Subcutaneous abdominal adipose tissue (tissue), 5 donors: ENCODE measurements at regions not wholly inside any gene's neighbourhood (a gene's known extent, or its start where the extent isn't known, plus 50 kb on each side); places are given as distances from the start of the nearest gene placed in this dataset.

Experiments
- H3K27ac ChIP-seq: one replicate; pipeline ENCODE4 v1.7.0; 2013; ENCODE audit warnings: low read depth, mild to moderate bottlenecking, inconsistent platforms, low read length, moderate library complexity
- H3K27me3 ChIP-seq, 5 donors: one replicate each; pipeline ENCODE4 v1.7.0; 2013; ENCODE audit warnings: low read length in 5 of 5, inconsistent platforms in 1 of 5; ENCODE audit not compliant: control insufficient read depth in 5 of 5, insufficient read depth in 4 of 5
- H3K36me3 ChIP-seq, 5 donors: one replicate each; pipeline ENCODE4 v1.7.0; 2013; ENCODE audit warnings: low read length in 5 of 5; ENCODE audit not compliant: control insufficient read depth in 5 of 5, insufficient read depth in 5 of 5
- H3K4me1 ChIP-seq, 5 donors: one replicate each; pipeline ENCODE4 v1.7.0; 2013; ENCODE audit warnings: low read length in 5 of 5, mild to moderate bottlenecking in 3 of 5, moderate library complexity in 1 of 5; ENCODE audit not compliant: control insufficient read depth in 5 of 5, insufficient read depth in 5 of 5
- H3K4me3 ChIP-seq, 5 donors: one replicate each; pipeline ENCODE4 v1.7.0; 2013; ENCODE audit warnings: low read length in 5 of 5, low read depth in 1 of 5
- H3K9ac ChIP-seq, 5 donors: one replicate each; pipeline ENCODE4 v1.7.0; 2013; ENCODE audit warnings: low read length in 5 of 5, mild to moderate bottlenecking in 4 of 5, moderate library complexity in 3 of 5
- H3K9me3 ChIP-seq, 5 donors: one replicate each; pipeline ENCODE4 v1.7.0; 2013; ENCODE audit warnings: low read length in 5 of 5; ENCODE audit not compliant: control insufficient read depth in 5 of 5
- donor health status: healthy.
- donor health status: healthy.
- donor health status: healthy.
- donor health status: healthy.
- donor health status: healthy.

- no peak overlapping the region for H3K27ac ChIP-seq
- H3K4me3 ChIP-seq, result no peak overlapping the region
- H3K4me1 ChIP-seq, result peaks cover 0 to 4% (median 0%) of the 10 kb centered on the region in 5 donors
- H3K9ac ChIP-seq, result no peak overlapping the region
- no peaks in the 10 kb centered on the region for H3K36me3 ChIP-seq
- no peaks in the 10 kb centered on the region for H3K9me3 ChIP-seq
- no peaks in the 10 kb centered on the region for H3K27me3 ChIP-seq
These were observed 466.0 kb downstream of the GJA1 start for GRCh38 chr6:121901432-121901831.

- no peak overlapping the region for H3K9ac ChIP-seq
- H3K36me3 ChIP-seq, result no peaks in the 10 kb centered on the region
- no peak overlapping the region for H3K27ac ChIP-seq
- H3K4me3 ChIP-seq, result no peak overlapping the region
- H3K4me1 ChIP-seq, result no peaks in the 10 kb centered on the region
- peaks cover 0 to 14% (median 5%) of the 10 kb centered on the region in 5 donors for H3K9me3 ChIP-seq
- no peaks in the 10 kb centered on the region for H3K27me3 ChIP-seq
These were observed 469.1 kb downstream of the GJA1 start for GRCh38 chr6:121904559-121904958.

GRCh38 chr6:121912905-121913304 is 477.5 kb downstream of the GJA1 start:
- Histone ChIP-seq H3K36me3 (no peaks in the 10 kb centered on the region), H3K4me1 (no peaks in the 10 kb centered on the region), H3K9ac (no peak overlapping the region), H3K27me3 (no peaks in the 10 kb centered on the region), H3K4me3 (no peak overlapping the region), H3K27ac (no peak overlapping the region), H3K9me3 (peaks cover 3 to 19% (median 8%) of the 10 kb centered on the region in 5 donors)

GRCh38 chr6:121917263-121917829 is 481.9 kb downstream of the GJA1 start:
- H3K9me3 ChIP-seq, result no peaks in the 10 kb centered on the region
- no peaks in the 10 kb centered on the region for H3K4me1 ChIP-seq
- no peak overlapping the region for H3K9ac ChIP-seq
- no peaks in the 10 kb centered on the region for H3K36me3 ChIP-seq
- H3K4me3 ChIP-seq, result no peak overlapping the region
- peaks cover 0 to 4% (median 0%) of the 10 kb centered on the region in 5 donors for H3K27me3 ChIP-seq
- no peak overlapping the region for H3K27ac ChIP-seq

GRCh38 chr6:121917834-121918559 is 481.5 kb upstream of the HSF2 start:
- Histone ChIP-seq H3K36me3 (no peaks in the 10 kb centered on the region), H3K9ac (no peak overlapping the region), H3K4me1 (no peaks in the 10 kb centered on the region), H3K27me3 (peaks cover 0 to 4% (median 0%) of the 10 kb centered on the region in 5 donors), H3K4me3 (no peak overlapping the region), H3K27ac (no peak overlapping the region), H3K9me3 (no peaks in the 10 kb centered on the region)

GRCh38 chr6:121920616-121921015 is 478.8 kb upstream of the HSF2 start:
- Histone ChIP-seq H3K9me3 (no peaks in the 10 kb centered on the region), H3K27ac (no peak overlapping the region), H3K27me3 (peaks cover 0 to 4% (median 0%) of the 10 kb centered on the region in 5 donors), H3K4me3 (no peak overlapping the region), H3K4me1 (no peaks in the 10 kb centered on the region), H3K9ac (no peak overlapping the region), H3K36me3 (no peaks in the 10 kb centered on the region)

- Histone ChIP-seq H3K9me3 (no peaks in the 10 kb centered on the region), H3K27ac (no peak overlapping the region), H3K27me3 (peaks cover 0 to 4% (median 0%) of the 10 kb centered on the region in 5 donors), H3K9ac (no peak overlapping the region), H3K36me3 (no peaks in the 10 kb centered on the region), H3K4me3 (no peak overlapping the region), H3K4me1 (no peaks in the 10 kb centered on the region)
These were observed 474.4 kb upstream of the HSF2 start for GRCh38 chr6:121925024-121925423.

- no peak overlapping the region for H3K9ac ChIP-seq
These were observed 473.8 kb upstream of the HSF2 start for GRCh38 chr6:121925534-121926255.

GRCh38 chr6:121929301-121929700 is 470.2 kb upstream of the HSF2 start:
- no peak overlapping the region for H3K4me3 ChIP-seq
- H3K36me3 ChIP-seq, result no peaks in the 10 kb centered on the region
- H3K9ac ChIP-seq, result no peak overlapping the region
- H3K27me3 ChIP-seq, result no peaks in the 10 kb centered on the region
- no peak overlapping the region for H3K27ac ChIP-seq
- H3K4me1 ChIP-seq, result peaks cover 0 to 10% (median 8%) of the 10 kb centered on the region in 5 donors
- H3K9me3 ChIP-seq, result no peaks in the 10 kb centered on the region

More at GRCh38 chr6:121925534-121926255, 473.8 kb upstream of the HSF2 start:
- Histone ChIP-seq H3K9me3 (no peaks in the 10 kb centered on the region), H3K27me3 (peaks cover 0 to 4% (median 0%) of the 10 kb centered on the region in 5 donors), H3K27ac (no peak overlapping the region), H3K4me3 (no peak overlapping the region), H3K36me3 (no peaks in the 10 kb centered on the region), H3K4me1 (no peaks in the 10 kb centered on the region)
